B cell (primary cell): ENCODE measurements at regions not wholly inside any gene's neighbourhood (a gene's known extent, or its start where the extent isn't known, plus 50 kb on each side); places are given as distances from the start of the nearest gene placed in this dataset.

Source experiments
- CTCF ChIP-seq: fragments of 200-600 bp; IDR thresholded peaks from one replicate; pipeline ENCODE4 v1.8.0; 2022; ENCODE audit warnings: antibody characterized with exemption, mild to moderate bottlenecking
- EZH2 ChIP-seq: IDR thresholded peaks from 2 replicates; pipeline ENCODE4 v1.6.1; 2012; ENCODE audit warnings: borderline replicate concordance, low read depth, mild to moderate bottlenecking, moderate library complexity, low read length; ENCODE audit not compliant: insufficient read depth, poor library complexity, severe bottlenecking

GRCh38 chr3:79869461-79870312 lies 101.9 kb upstream of the ROBO1 start:
- TF ChIP-seq CTCF: no peak
- no peak for TF ChIP-seq EZH2
